ENCODE measurements at regions not wholly inside any gene's neighbourhood (a gene's known extent, or its start where the extent isn't known, plus 50 kb on each side); places are given as distances from the start of the nearest gene placed in this dataset.

GRCh38 chr22:44393066-44393465 lies 80.3 kb upstream of the SHISAL1 start:
- no peak for TF ChIP-seq CTCF (conservative IDR thresholded peaks at IDR 0.05 in 1 of 2, IDR thresholded peaks at IDR 0.05 in 1 of 2; ENCODE audit: low read depth in 1 of 2, low read length in 2 of 2)
- TF ChIP-seq EZH2 (IDR thresholded peaks at IDR 0.05; ENCODE audit: low read length, missing control alignments) = no peak
